IMR-90 (cell line): ENCODE measurements at regions not wholly inside any gene's neighbourhood (a gene's known extent, or its start where the extent isn't known, plus 50 kb on each side); places are given as distances from the start of the nearest gene placed in this dataset.

Experiments used
- BHLHE40 ChIP-seq: fragments of 150-350 bp; IDR thresholded peaks from 2 replicates; pipeline ENCODE4 v1.6.1; 2016; ENCODE audit warnings: mild to moderate bottlenecking, low read depth, low read length
- MXI1 ChIP-seq: IDR thresholded peaks from 2 replicates; pipeline ENCODE4 v1.6.1; 2012; ENCODE audit warnings: low read depth, mild to moderate bottlenecking, low read length, moderate library complexity, borderline replicate concordance
- RAD21 ChIP-seq: IDR thresholded peaks from 2 replicates; pipeline ENCODE4 v1.6.1; 2012; ENCODE audit warnings: low read length, improper control_type of control experiment
- RFX5 ChIP-seq: IDR thresholded peaks from 2 replicates; pipeline ENCODE4 v1.8.0; 2012; ENCODE audit warnings: low read depth, mild to moderate bottlenecking, low read length, moderate library complexity
- TF ChIP-seq, protein P1 (sequence below): fragments of 150-350 bp; IDR thresholded peaks from 2 replicates; pipeline ENCODE4 v1.6.1; 2016; ENCODE audit warnings: low read depth, mild to moderate bottlenecking, low read length, moderate library complexity, borderline replicate concordance

DNA sequence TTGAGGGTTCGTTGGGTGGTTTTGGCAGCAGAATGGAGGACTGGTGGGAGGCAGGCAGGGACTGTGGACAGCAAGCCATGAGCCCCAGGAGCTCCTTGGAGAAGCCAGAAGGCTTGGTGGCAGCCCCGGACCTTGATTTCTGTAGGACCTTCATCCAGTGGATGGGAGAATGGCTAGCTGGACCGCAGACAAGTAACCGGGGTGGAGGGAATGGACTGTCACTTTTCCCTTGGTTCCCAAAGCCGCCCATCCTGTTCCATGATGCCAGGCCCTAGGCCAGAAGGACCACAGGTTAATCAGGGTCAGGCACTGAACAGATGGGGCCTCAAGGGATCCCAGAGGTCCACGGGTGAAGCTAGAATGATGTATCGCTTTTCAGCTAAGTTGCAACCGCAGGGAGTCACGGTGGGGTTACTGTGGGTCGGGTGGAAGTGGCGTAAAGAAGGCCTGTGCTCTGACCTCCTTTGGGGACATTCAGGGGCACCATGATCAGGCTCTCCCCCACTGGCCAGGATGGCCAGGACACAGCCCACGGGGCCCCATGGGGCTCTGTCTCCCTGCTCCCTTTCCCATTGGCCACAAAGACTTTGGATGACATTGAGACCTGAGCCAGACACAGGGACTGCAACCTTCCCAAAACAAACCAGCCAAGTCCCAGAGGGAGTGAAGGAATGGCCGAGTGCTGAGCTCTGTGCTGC is 66.9 kb upstream of the MRTFB start (continued):
- TF ChIP-seq, protein P1, sequence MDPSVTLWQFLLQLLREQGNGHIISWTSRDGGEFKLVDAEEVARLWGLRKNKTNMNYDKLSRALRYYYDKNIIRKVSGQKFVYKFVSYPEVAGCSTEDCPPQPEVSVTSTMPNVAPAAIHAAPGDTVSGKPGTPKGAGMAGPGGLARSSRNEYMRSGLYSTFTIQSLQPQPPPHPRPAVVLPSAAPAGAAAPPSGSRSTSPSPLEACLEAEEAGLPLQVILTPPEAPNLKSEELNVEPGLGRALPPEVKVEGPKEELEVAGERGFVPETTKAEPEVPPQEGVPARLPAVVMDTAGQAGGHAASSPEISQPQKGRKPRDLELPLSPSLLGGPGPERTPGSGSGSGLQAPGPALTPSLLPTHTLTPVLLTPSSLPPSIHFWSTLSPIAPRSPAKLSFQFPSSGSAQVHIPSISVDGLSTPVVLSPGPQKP = no peak
- TF ChIP-seq BHLHE40 (no peak), RAD21 (no peak), RFX5 (no peak), MXI1 (no peak)
